Left lung (tissue), 4 donors: ENCODE measurements at regions not wholly inside any gene's neighbourhood (a gene's known extent, or its start where the extent isn't known, plus 50 kb on each side); places are given as distances from the start of the nearest gene placed in this dataset.

ENCODE experiments used
- ATAC-seq: fragments of 200-7000 bp; cut with Tn5 transposase; one replicate; pipeline ENCODE4 v1.9.1; 2020; ENCODE audit warnings: moderate library complexity
- DNase-seq, 4 donors: peaks; one replicate each; pipeline ENCODE4 v3.0.0-alpha.2; 2013 to 2020
- H3K27ac ChIP-seq, 2 donors: fragments of 200-600 bp; sonication (generic) in 1 of 2; one replicate each; pipeline versions ENCODE4 v1.5.0 to v1.8.0; 2020 to 2021
- H3K27me3 ChIP-seq, 2 donors: fragments of 200-600 bp; sonication (generic) in 1 of 2; one replicate each; pipeline versions ENCODE4 v1.5.0 to v1.8.0; 2020 to 2021
- H3K36me3 ChIP-seq, 2 donors: fragments of 200-600 bp; sonication (generic) in 1 of 2; one replicate each; pipeline versions ENCODE4 v1.5.0 to v1.8.0; 2020 to 2021
- H3K4me1 ChIP-seq, 2 donors: fragments of 200-600 bp; one replicate each; pipeline ENCODE4 v1.8.0; 2021
- H3K4me3 ChIP-seq, 2 donors: fragments of 200-600 bp; sonication (generic) in 1 of 2; one replicate each; pipeline versions ENCODE4 v1.5.0 to v1.8.0; 2020 to 2021; ENCODE audit warnings: mild to moderate bottlenecking in 1 of 2
- H3K9me3 ChIP-seq, 2 donors: fragments of 200-600 bp; sonication (generic) in 1 of 2; one replicate each; pipeline versions ENCODE4 v1.5.0 to v1.8.0; 2020 to 2021
- intact Hi-C, 2 donors: fragments of 100-400 bp; cut with DNase I; formaldehyde crosslinking; loops; one replicate each; pipeline versions ENCODE4 v1.11.2 to v1.14.2; 2022
- TF ChIP-seq, protein P1 (sequence below), 2 donors: fragments of 200-600 bp; sonication (generic) in 1 of 2; IDR thresholded peaks; one replicate each; pipeline versions ENCODE4 v1.5.0 to v1.8.0; 2021; ENCODE audit warnings: antibody characterized with exemption in 2 of 2
- donor health status: DM: no; HTN: yes; CAD: no.
- donor health status: DM: no; HTN: no; CAD: no.

DNA sequence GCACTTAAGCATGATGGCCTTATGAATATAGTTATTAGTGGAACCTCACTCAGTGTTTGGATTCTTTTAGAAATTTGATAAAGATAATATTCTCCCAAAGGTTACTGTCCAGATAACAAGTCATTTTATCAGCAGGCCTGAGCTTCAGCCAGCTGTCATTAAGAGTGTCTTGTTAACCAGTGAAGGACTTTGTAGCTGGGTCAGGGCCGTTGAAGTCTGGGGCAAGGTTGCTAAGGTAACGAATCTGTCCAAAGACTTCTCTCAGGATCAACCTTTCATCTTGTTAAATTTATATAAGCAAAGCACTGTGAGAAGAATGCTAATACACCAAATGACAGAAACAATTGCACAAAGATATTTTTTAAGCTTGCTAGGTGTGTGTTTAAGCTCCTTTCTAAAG lies 271.3 kb upstream of the TMPO start:
- DNase-seq (no peak), ATAC-seq (no peak)
- TF ChIP-seq, protein P1, sequence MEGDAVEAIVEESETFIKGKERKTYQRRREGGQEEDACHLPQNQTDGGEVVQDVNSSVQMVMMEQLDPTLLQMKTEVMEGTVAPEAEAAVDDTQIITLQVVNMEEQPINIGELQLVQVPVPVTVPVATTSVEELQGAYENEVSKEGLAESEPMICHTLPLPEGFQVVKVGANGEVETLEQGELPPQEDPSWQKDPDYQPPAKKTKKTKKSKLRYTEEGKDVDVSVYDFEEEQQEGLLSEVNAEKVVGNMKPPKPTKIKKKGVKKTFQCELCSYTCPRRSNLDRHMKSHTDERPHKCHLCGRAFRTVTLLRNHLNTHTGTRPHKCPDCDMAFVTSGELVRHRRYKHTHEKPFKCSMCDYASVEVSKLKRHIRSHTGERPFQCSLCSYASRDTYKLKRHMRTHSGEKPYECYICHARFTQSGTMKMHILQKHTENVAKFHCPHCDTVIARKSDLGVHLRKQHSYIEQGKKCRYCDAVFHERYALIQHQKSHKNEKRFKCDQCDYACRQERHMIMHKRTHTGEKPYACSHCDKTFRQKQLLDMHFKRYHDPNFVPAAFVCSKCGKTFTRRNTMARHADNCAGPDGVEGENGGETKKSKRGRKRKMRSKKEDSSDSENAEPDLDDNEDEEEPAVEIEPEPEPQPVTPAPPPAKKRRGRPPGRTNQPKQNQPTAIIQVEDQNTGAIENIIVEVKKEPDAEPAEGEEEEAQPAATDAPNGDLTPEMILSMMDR (IDR thresholded peaks at IDR 0.05) = no peak

DNA sequence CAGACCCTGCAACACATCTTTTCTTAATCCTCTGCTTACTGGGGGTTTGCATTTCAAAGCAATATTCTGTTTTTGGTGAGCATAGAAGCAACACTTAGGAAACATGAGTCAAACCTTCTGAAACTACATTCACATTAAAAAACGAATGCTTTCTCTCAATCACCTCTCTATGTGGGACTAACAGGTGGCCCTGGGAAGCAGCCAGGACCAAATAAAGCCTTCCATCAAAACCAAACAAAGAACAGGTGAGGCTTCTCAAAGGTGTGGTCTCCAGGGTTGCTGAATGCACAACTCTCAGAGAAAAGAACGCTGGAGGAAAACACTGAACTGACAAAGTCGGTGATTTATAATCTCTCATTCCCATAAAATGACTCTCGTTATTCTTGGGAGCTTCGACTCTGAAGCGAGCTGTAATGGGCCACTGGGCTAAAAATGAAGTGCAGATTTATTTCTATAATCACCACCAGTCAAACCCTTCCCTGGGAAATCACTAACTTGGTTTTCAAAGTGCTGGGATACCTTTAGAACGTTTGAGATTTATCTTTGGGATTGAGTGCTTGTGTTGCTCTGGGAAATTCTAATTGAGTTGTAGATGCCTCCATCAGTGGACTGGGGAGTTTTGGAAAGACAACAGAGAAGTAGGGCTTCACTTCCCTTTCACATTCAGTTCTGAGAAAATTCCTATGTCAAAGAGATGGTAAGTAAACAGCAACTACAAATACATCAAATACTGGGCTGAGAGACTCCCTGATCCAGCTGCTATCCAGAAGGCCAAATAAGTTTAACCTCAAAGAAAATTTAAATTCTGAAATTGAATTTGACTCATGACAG lies 262.0 kb upstream of the TMPO start:
- no peaks in the 10 kb centered on the region for H3K9me3 ChIP-seq
- no peaks in the 10 kb centered on the region for H3K36me3 ChIP-seq
- no peaks in the 10 kb centered on the region for H3K27me3 ChIP-seq
- DNase-seq (no peak), ATAC-seq (no peak)
- H3K4me1 ChIP-seq = no peaks in the 10 kb centered on the region
- intact Hi-C loops = no loop called here
- TF ChIP-seq, protein P1 (IDR thresholded peaks at IDR 0.05) = no peak
- no peak overlapping the region for H3K4me3 ChIP-seq
- H3K27ac ChIP-seq = no peak overlapping the region

More for the DNA sequence above, 271.3 kb upstream of the TMPO start:
- H3K36me3 ChIP-seq = no peaks in the 10 kb centered on the region
- intact Hi-C loops = no loop called here
- H3K9me3 ChIP-seq = no peaks in the 10 kb centered on the region
- no peak overlapping the region for H3K27ac ChIP-seq
- no peak overlapping the region for H3K4me3 ChIP-seq
- H3K4me1 ChIP-seq = no peaks in the 10 kb centered on the region
- no peaks in the 10 kb centered on the region for H3K27me3 ChIP-seq

DNA sequence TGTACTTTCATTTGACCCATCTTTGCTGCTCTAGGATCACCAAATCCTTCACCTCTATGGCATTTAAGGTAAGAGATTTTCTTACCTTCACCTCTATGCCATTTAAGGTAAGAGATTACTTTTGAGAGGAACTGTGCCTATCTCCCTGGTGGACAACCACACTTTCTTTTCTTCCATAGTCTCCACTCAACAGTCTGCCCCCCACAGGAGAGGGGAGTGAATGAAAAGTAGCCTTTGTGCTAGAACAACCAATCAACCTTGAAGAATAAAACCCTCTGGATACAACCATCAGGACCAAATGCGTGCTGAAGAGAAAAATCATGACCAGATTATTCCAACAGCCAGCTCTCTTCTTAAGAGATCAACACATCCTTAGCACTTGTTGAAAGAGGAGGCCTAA lies 258.6 kb upstream of the TMPO start:
- no peak for ATAC-seq
- intact Hi-C loops = no loop called here
- TF ChIP-seq, protein P1 (IDR thresholded peaks at IDR 0.05) = no peak

DNA sequence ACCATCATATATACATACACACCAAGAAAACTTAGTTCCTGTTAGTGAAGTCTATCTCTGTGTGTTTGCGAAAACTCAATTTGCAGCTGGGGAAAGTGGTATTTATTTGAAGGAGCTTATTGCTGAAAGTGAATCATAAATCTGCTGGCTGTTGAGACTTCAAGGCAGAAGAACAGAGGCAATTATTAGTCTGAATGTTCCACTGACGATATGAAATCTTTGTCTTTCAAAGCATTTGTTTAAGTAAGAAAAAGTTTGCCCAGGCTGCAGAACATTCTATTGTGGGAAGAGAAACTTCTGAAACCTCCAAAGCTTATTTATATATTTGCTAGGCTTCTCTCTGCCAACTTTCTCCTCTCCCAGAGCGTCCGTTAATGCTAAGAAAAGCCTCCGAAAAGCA lies 255.7 kb upstream of the TMPO start:
- TF ChIP-seq, protein P1 (IDR thresholded peaks at IDR 0.05) = no peak
- Histone ChIP-seq H3K27ac (no peak overlapping the region), H3K4me3 (no peak overlapping the region), H3K9me3 (no peaks in the 10 kb centered on the region), H3K4me1 (no peaks in the 10 kb centered on the region), H3K27me3 (no peaks in the 10 kb centered on the region), H3K36me3 (no peaks in the 10 kb centered on the region)
- DNase-seq (peak in 1 of 4 donors; percentile 9), ATAC-seq (no peak)
- intact Hi-C loops = no loop called here

More for the DNA sequence above, 258.6 kb upstream of the TMPO start:
- DNase-seq = no peak
- Histone ChIP-seq H3K9me3 (no peaks in the 10 kb centered on the region), H3K27me3 (no peaks in the 10 kb centered on the region), H3K4me1 (no peaks in the 10 kb centered on the region), H3K36me3 (no peaks in the 10 kb centered on the region), H3K4me3 (no peak overlapping the region), H3K27ac (no peak overlapping the region)

DNA sequence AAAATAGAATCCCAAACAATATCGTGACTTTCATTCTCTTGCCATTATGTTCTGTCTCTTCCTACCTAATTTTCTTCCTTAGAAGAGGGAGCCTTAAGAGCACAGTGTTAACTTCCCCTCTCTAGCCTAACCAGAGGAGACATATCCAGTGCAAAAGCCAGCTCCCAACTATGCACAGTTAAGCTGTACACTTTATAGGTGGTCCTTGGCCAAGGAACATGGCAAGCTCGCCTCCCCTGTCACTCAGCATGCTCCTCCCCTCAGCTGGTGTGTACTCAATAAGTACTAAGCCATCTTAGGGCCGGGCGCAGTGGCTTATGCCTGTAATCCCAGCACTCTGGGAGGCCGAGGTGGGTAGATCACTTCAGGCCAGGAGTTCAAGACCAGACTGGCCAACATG lies 255.1 kb upstream of the TMPO start:
- TF ChIP-seq, protein P1 (IDR thresholded peaks at IDR 0.05) = no peak

More for the DNA sequence above, 255.1 kb upstream of the TMPO start:
- no peak for ATAC-seq
- H3K9me3 ChIP-seq = no peaks in the 10 kb centered on the region
- H3K27me3 ChIP-seq = no peaks in the 10 kb centered on the region
- intact Hi-C loops = no loop called here
- H3K27ac ChIP-seq = no peak overlapping the region
- DNase-seq = no peak
- H3K4me3 ChIP-seq = no peak overlapping the region
- no peaks in the 10 kb centered on the region for H3K4me1 ChIP-seq
- no peaks in the 10 kb centered on the region for H3K36me3 ChIP-seq
